ENCODE measurements at regions not wholly inside any gene's neighbourhood (a gene's known extent, or its start where the extent isn't known, plus 50 kb on each side); places are given as distances from the start of the nearest gene placed in this dataset.

- Histone ChIP-seq H3K27me3 (ENCODE audit: insufficient read depth, low read depth, severe bottlenecking) (no peaks in the 10 kb centered on the region), H3K9me3 (ENCODE audit: severe bottlenecking) (no peaks in the 10 kb centered on the region), H3K27ac (no peak overlapping the region), H3K4me3 (ENCODE audit: low read depth, low read length) (no peak overlapping the region), H3K36me3 (no peaks in the 10 kb centered on the region)
- DNase-seq: no peak
- no peak for TF ChIP-seq CTCF (IDR thresholded peaks at IDR 0.05; ENCODE audit: low read depth, low read length)
Observed at GRCh38 chr12:88251798-88252197, 109.7 kb downstream of the TMTC3 start.

- H3K4me3 ChIP-seq (ENCODE audit: low read depth, low read length): no peak overlapping the region
- no peak for TF ChIP-seq CTCF (IDR thresholded peaks at IDR 0.05; ENCODE audit: low read depth, low read length)
- no peak overlapping the region for H3K27ac ChIP-seq
- no peaks in the 10 kb centered on the region for H3K9me3 ChIP-seq (ENCODE audit: severe bottlenecking)
- H3K36me3 ChIP-seq: no peaks in the 10 kb centered on the region
- DNase-seq: no peak
- H3K27me3 ChIP-seq (ENCODE audit: insufficient read depth, low read depth, severe bottlenecking): no peaks in the 10 kb centered on the region
Observed at GRCh38 chr12:88253371-88253978, 111.4 kb downstream of the TMTC3 start.

- Histone ChIP-seq H3K36me3 (no peaks in the 10 kb centered on the region), H3K9me3 (ENCODE audit: severe bottlenecking) (no peaks in the 10 kb centered on the region), H3K27me3 (ENCODE audit: insufficient read depth, low read depth, severe bottlenecking) (no peaks in the 10 kb centered on the region), H3K4me3 (ENCODE audit: low read depth, low read length) (no peak overlapping the region), H3K27ac (no peak overlapping the region)
- no peak for DNase-seq
- no peak for TF ChIP-seq CTCF (IDR thresholded peaks at IDR 0.05; ENCODE audit: low read depth, low read length)
Observed at GRCh38 chr12:88255224-88255623, 113.1 kb downstream of the TMTC3 start.

- TF ChIP-seq CTCF (IDR thresholded peaks at IDR 0.05; ENCODE audit: low read depth, low read length): no peak
- no peak for DNase-seq
Observed at GRCh38 chr12:88255847-88256246, 113.7 kb downstream of the TMTC3 start.

GRCh38 chr12:88258396-88258795 lies 116.3 kb downstream of the TMTC3 start:
- TF ChIP-seq CTCF (IDR thresholded peaks at IDR 0.05; ENCODE audit: low read depth, low read length): no peak
- Histone ChIP-seq H3K36me3 (no peaks in the 10 kb centered on the region), H3K27ac (no peak overlapping the region), H3K27me3 (ENCODE audit: insufficient read depth, low read depth, severe bottlenecking) (no peaks in the 10 kb centered on the region), H3K4me3 (ENCODE audit: low read depth, low read length) (no peak overlapping the region), H3K9me3 (ENCODE audit: severe bottlenecking) (no peaks in the 10 kb centered on the region)
- DNase-seq: no peak

More at GRCh38 chr12:88255847-88256246, 113.7 kb downstream of the TMTC3 start:
- Histone ChIP-seq H3K27ac (no peak overlapping the region), H3K36me3 (no peaks in the 10 kb centered on the region), H3K27me3 (ENCODE audit: insufficient read depth, low read depth, severe bottlenecking) (no peaks in the 10 kb centered on the region), H3K4me3 (ENCODE audit: low read depth, low read length) (no peak overlapping the region), H3K9me3 (ENCODE audit: severe bottlenecking) (no peaks in the 10 kb centered on the region)

- Histone ChIP-seq H3K36me3 (no peaks in the 10 kb centered on the region), H3K4me3 (ENCODE audit: low read depth, low read length) (no peak overlapping the region), H3K27me3 (ENCODE audit: insufficient read depth, low read depth, severe bottlenecking) (peaks cover 3% of the 10 kb centered on the region), H3K9me3 (ENCODE audit: severe bottlenecking) (no peaks in the 10 kb centered on the region), H3K27ac (no peak overlapping the region)
- no peak for DNase-seq
- TF ChIP-seq CTCF (IDR thresholded peaks at IDR 0.05; ENCODE audit: low read depth, low read length): no peak
Observed at GRCh38 chr12:88266806-88267360, 124.8 kb downstream of the TMTC3 start.
